PFSK-1 (cell line): ENCODE measurements at regions not wholly inside any gene's neighbourhood (a gene's known extent, or its start where the extent isn't known, plus 50 kb on each side); places are given as distances from the start of the nearest gene placed in this dataset.

ENCODE experiments used
- FOXP2 ChIP-seq: optimal IDR thresholded peaks from 2 replicates; pipeline ENCODE3; 2011; ENCODE audit warnings: borderline replicate concordance, control low read depth, inconsistent platforms; ENCODE audit not compliant: insufficient read depth; ENCODE audit errors: extremely low read length, extremely low read depth
- POLR2AphosphoS5 ChIP-seq: IDR thresholded peaks from 2 replicates; pipeline ENCODE4 v1.6.1; 2012; ENCODE audit warnings: low read depth, mild to moderate bottlenecking, control low read depth, low read length, moderate library complexity
- SIN3A ChIP-seq: IDR thresholded peaks from 2 replicates; pipeline ENCODE4 v1.6.1; 2012; ENCODE audit warnings: mild to moderate bottlenecking, low read length, moderate library complexity, borderline replicate concordance; ENCODE audit not compliant: insufficient read depth
- TAF1 ChIP-seq: IDR thresholded peaks from 2 replicates; pipeline ENCODE4 v1.6.1; 2012; ENCODE audit warnings: low read length, control low read depth, borderline replicate concordance; ENCODE audit not compliant: insufficient read depth
- TF ChIP-seq, protein P1 (sequence below), 2 experiments: IDR thresholded peaks; 2 replicates each; pipeline versions ENCODE4 v1.6.1 to v1.8.0; 2011 to 2012; ENCODE audit warnings: low read depth in 2 of 2, low read length in 2 of 2, control low read depth in 1 of 2, inconsistent platforms in 1 of 2, mild to moderate bottlenecking in 1 of 2, moderate library complexity in 1 of 2; ENCODE audit not compliant: insufficient read depth in 1 of 2

- TF ChIP-seq POLR2AphosphoS5 (no peak), FOXP2 (no peak), TAF1 (no peak), SIN3A (no peak)
- TF ChIP-seq, protein P1, sequence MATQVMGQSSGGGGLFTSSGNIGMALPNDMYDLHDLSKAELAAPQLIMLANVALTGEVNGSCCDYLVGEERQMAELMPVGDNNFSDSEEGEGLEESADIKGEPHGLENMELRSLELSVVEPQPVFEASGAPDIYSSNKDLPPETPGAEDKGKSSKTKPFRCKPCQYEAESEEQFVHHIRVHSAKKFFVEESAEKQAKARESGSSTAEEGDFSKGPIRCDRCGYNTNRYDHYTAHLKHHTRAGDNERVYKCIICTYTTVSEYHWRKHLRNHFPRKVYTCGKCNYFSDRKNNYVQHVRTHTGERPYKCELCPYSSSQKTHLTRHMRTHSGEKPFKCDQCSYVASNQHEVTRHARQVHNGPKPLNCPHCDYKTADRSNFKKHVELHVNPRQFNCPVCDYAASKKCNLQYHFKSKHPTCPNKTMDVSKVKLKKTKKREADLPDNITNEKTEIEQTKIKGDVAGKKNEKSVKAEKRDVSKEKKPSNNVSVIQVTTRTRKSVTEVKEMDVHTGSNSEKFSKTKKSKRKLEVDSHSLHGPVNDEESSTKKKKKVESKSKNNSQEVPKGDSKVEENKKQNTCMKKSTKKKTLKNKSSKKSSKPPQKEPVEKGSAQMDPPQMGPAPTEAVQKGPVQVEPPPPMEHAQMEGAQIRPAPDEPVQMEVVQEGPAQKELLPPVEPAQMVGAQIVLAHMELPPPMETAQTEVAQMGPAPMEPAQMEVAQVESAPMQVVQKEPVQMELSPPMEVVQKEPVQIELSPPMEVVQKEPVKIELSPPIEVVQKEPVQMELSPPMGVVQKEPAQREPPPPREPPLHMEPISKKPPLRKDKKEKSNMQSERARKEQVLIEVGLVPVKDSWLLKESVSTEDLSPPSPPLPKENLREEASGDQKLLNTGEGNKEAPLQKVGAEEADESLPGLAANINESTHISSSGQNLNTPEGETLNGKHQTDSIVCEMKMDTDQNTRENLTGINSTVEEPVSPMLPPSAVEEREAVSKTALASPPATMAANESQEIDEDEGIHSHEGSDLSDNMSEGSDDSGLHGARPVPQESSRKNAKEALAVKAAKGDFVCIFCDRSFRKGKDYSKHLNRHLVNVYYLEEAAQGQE (IDR thresholded peaks at IDR 0.05; ENCODE audit: insufficient read depth in 1 of 2, low read depth in 2 of 2, low read length in 2 of 2): no peak
These were observed 270.6 kb downstream of the ADGRA3 start for GRCh38 chr4:22245294-22245693.
